Spleen (tissue), 7 donors: ENCODE measurements at regions not wholly inside any gene's neighbourhood (a gene's known extent, or its start where the extent isn't known, plus 50 kb on each side); places are given as distances from the start of the nearest gene placed in this dataset.

Experiments used
- CTCF ChIP-seq, 11 experiments: fragments of 200-600 bp in 7 of 11; fragments of 450-650 bp in 4 of 11; sonication (generic) in 4 of 11; IDR thresholded peaks in 8 of 11; conservative IDR thresholded peaks in 3 of 11; 1 replicate in 7 of 11; 2 replicates in 4 of 11; pipeline versions ENCODE4 v1.4.0 to v1.8.0; 2016 to 2021; ENCODE audit warnings: antibody characterized with exemption in 11 of 11, inconsistent platforms in 4 of 11, mild to moderate bottlenecking in 1 of 11
- POLR2A ChIP-seq, 3 donors: fragments of 450-650 bp; IDR thresholded peaks; one replicate each; pipeline ENCODE4 v1.5.1; 2017; ENCODE audit warnings: antibody characterized with exemption in 3 of 3, mild to moderate bottlenecking in 1 of 3
- POLR2AphosphoS5 ChIP-seq, 3 donors: sonication (generic); formaldehyde crosslinking; IDR thresholded peaks; one replicate each; pipeline ENCODE4 v1.5.1; 2017; ENCODE audit warnings: antibody characterized with exemption in 3 of 3
- donor health status: DM: no; HTN: no; CAD: no; lungs with moderate emphysema.
- donor health status: DM: no; HTN: no; CAD: no.
- donor health status: DM: no; HTN: no; CAD: no.

- no peak for TF ChIP-seq CTCF (IDR thresholded peaks at IDR 0.05 in 8 of 11, conservative IDR thresholded peaks at IDR 0.05 in 3 of 11)
- no peak for TF ChIP-seq POLR2A (IDR thresholded peaks at IDR 0.05)
- TF ChIP-seq POLR2AphosphoS5 (IDR thresholded peaks at IDR 0.05), result no peak
Measured at GRCh38 chr21:22138297-22139016, 1140.2 kb downstream of the NCAM2 start.
